IMR-90 (cell line): ENCODE measurements at regions not wholly inside any gene's neighbourhood (a gene's known extent, or its start where the extent isn't known, plus 50 kb on each side); places are given as distances from the start of the nearest gene placed in this dataset.

ENCODE experiments used
- ATAC-seq: fragments of 200-7000 bp; cut with Tn5 transposase; 2 replicates; pipeline ENCODE4 v1.9.1; 2020; ENCODE audit warnings: low read depth, mild to moderate bottlenecking, moderate library complexity
- BruUV-seq: library from RNA; stranded (reverse); fragments of 400-500 nt; replicated peaks from 2 replicates; lab custom pipeline; 2021; lab: Mats Ljungman, UMichigan
- CTCF ChIA-PET: fragments of 300-600 bp; formaldehyde crosslinking; extraction: SDS; loops from one replicate; lab custom pipeline; 2021; ENCODE audit warnings: antibody characterized with exemption; lab: Yijun Ruan, JAX
- POLR2A ChIA-PET: fragments of 300-600 bp; sonication (Branson Sonifier 250); formaldehyde crosslinking; loops from one replicate; lab custom pipeline; 2022; ENCODE audit warnings: antibody characterized with exemption; ENCODE audit not compliant: unreplicated experiment; lab: Charles Lee
- DNase-seq: peaks from one replicate; pipeline ENCODE4 v3.0.0; 2013
- H2AFZ ChIP-seq: replicated peaks from 2 replicates; pipeline ENCODE3; 2013; ENCODE audit warnings: low read length, mild to moderate bottlenecking; ENCODE audit not compliant: poor library complexity
- H2AK5ac ChIP-seq: 2 replicates; pipeline ENCODE4 v1.6.1; 2013; ENCODE audit warnings: low read depth, low read length, inconsistent platforms
- H2AK9ac ChIP-seq: replicated peaks from 2 replicates; pipeline ENCODE3; 2013; ENCODE audit warnings: mild to moderate bottlenecking, low read depth, low read length, moderate library complexity; ENCODE audit not compliant: poor library complexity
- H2BK120ac ChIP-seq: 2 replicates; pipeline ENCODE4 v1.6.1; 2013; ENCODE audit warnings: low read depth, low read length, inconsistent platforms
- H2BK15ac ChIP-seq: 3 replicates; pipeline ENCODE4 v1.6.1; 2013; ENCODE audit warnings: low read depth, low read length, inconsistent platforms
- H2BK20ac ChIP-seq: 2 replicates; pipeline ENCODE4 v1.6.1; 2013; ENCODE audit warnings: low read depth, mild to moderate bottlenecking, inconsistent platforms, low read length, moderate library complexity
- H2BK5ac ChIP-seq: 2 replicates; pipeline ENCODE4 v1.6.1; 2013; ENCODE audit warnings: mild to moderate bottlenecking, low read depth, low read length, inconsistent platforms; ENCODE audit not compliant: poor library complexity, severe bottlenecking
- H3K14ac ChIP-seq: replicated peaks from 2 replicates; pipeline ENCODE4 v1.6.1; 2013; ENCODE audit warnings: low read depth, low read length, inconsistent platforms
- H3K18ac ChIP-seq: 2 replicates; pipeline ENCODE4 v1.6.1; 2013; ENCODE audit warnings: low read depth, low read length, control low read depth
- H3K23ac ChIP-seq: 2 replicates; pipeline ENCODE4 v1.6.1; 2013; ENCODE audit warnings: low read depth, low read length, inconsistent platforms
- H3K27ac ChIP-seq: 2 replicates; pipeline ENCODE4 v1.5.1; 2013; ENCODE audit warnings: mild to moderate bottlenecking, control low read depth, low read length; ENCODE audit not compliant: insufficient read depth
- H3K27me3 ChIP-seq: 2 replicates; pipeline ENCODE4 v1.6.1; 2013; ENCODE audit warnings: low read length; ENCODE audit not compliant: control insufficient read depth, insufficient read depth
- H3K36me3 ChIP-seq: 2 replicates; pipeline ENCODE4 v1.6.1; 2013; ENCODE audit warnings: low read length, mixed read lengths; ENCODE audit not compliant: control insufficient read depth, insufficient read depth
- H3K4ac ChIP-seq: 2 replicates; pipeline ENCODE4 v1.6.1; 2013; ENCODE audit warnings: low read depth, low read length, inconsistent platforms
- H3K4me1 ChIP-seq: 2 replicates; pipeline ENCODE4 v1.6.1; 2013; ENCODE audit warnings: low read length, mixed read lengths; ENCODE audit not compliant: control insufficient read depth, insufficient read depth
- H3K4me2 ChIP-seq: 2 replicates; pipeline ENCODE4 v1.6.1; 2013; ENCODE audit warnings: low read depth, mild to moderate bottlenecking, control low read depth, low read length, moderate library complexity
- H3K4me3 ChIP-seq: 2 replicates; pipeline ENCODE4 v1.5.1; 2013; ENCODE audit warnings: low read depth, mild to moderate bottlenecking, control low read depth, low read length, moderate library complexity; ENCODE audit not compliant: insufficient read depth
- H3K56ac ChIP-seq: 2 replicates; pipeline ENCODE4 v1.6.1; 2013; ENCODE audit warnings: low read length, inconsistent platforms; ENCODE audit not compliant: insufficient read depth; ENCODE audit errors: extremely low read depth
- H3K79me1 ChIP-seq, 2 experiments: 2 replicates each; pipeline ENCODE4 v1.6.1; 2013; ENCODE audit warnings: low read length in 2 of 2, inconsistent platforms in 1 of 2, low read depth in 1 of 2
- H3K9ac ChIP-seq: 2 replicates; pipeline ENCODE4 v1.6.1; 2013; ENCODE audit warnings: low read depth, low read length, control low read depth
- H3K9me1 ChIP-seq: 2 replicates; pipeline ENCODE4 v1.6.1; 2013; ENCODE audit warnings: low read length, inconsistent platforms; ENCODE audit not compliant: insufficient read depth
- H3K9me3 ChIP-seq: 2 replicates; pipeline ENCODE4 v1.6.1; 2013; ENCODE audit warnings: low read length; ENCODE audit not compliant: control insufficient read depth, insufficient read depth
- H4K20me1 ChIP-seq: 2 replicates; pipeline ENCODE4 v1.6.1; 2013; ENCODE audit warnings: low read length, inconsistent platforms; ENCODE audit not compliant: insufficient read depth
- H4K5ac ChIP-seq: 2 replicates; pipeline ENCODE4 v1.6.1; 2013; ENCODE audit warnings: mild to moderate bottlenecking, low read depth, low read length, control low read depth
- H4K8ac ChIP-seq, 2 experiments: 2 replicates each; pipeline ENCODE4 v1.6.1; 2013; ENCODE audit warnings: low read depth in 2 of 2, low read length in 2 of 2, control low read depth in 1 of 2, inconsistent platforms in 1 of 2
- H4K91ac ChIP-seq: 2 replicates; pipeline ENCODE4 v1.6.1; 2013; ENCODE audit warnings: low read depth, low read length, inconsistent platforms; ENCODE audit not compliant: insufficient read depth
- BHLHE40 ChIP-seq: fragments of 150-350 bp; IDR thresholded peaks from 2 replicates; pipeline ENCODE4 v1.6.1; 2016; ENCODE audit warnings: mild to moderate bottlenecking, low read depth, low read length
- CEBPB ChIP-seq: IDR thresholded peaks from 2 replicates; pipeline ENCODE4 v1.6.1; 2012; ENCODE audit warnings: low read depth, low read length, improper control_type of control experiment
- CHD1 ChIP-seq: IDR thresholded peaks from 2 replicates; pipeline ENCODE4 v1.6.1; 2012; ENCODE audit warnings: low read depth, low read length, improper control_type of control experiment
- FOS ChIP-seq: fragments of 150-350 bp; IDR thresholded peaks from 2 replicates; pipeline ENCODE4 v1.6.1; 2016; ENCODE audit warnings: low read depth, low read length
- MAFK ChIP-seq: IDR thresholded peaks from 2 replicates; pipeline ENCODE4 v1.6.1; 2012; ENCODE audit warnings: low read depth, low read length, improper control_type of control experiment
- MAZ ChIP-seq: IDR thresholded peaks from 2 replicates; pipeline ENCODE4 v1.6.1; 2012; ENCODE audit warnings: low read depth, mild to moderate bottlenecking, low read length, improper control_type of control experiment, moderate library complexity, borderline replicate concordance
- MXI1 ChIP-seq: IDR thresholded peaks from 2 replicates; pipeline ENCODE4 v1.6.1; 2012; ENCODE audit warnings: low read depth, mild to moderate bottlenecking, low read length, moderate library complexity, borderline replicate concordance
- NFE2L2 ChIP-seq: fragments of 150-350 bp; IDR thresholded peaks from 2 replicates; pipeline ENCODE4 v1.6.1; 2016; ENCODE audit warnings: low read depth, mild to moderate bottlenecking, low read length
- POLR2A ChIP-seq: IDR thresholded peaks from 2 replicates; pipeline ENCODE4 v1.6.1; 2012; ENCODE audit warnings: mild to moderate bottlenecking, low read depth, low read length
- RAD21 ChIP-seq: IDR thresholded peaks from 2 replicates; pipeline ENCODE4 v1.6.1; 2012; ENCODE audit warnings: low read length, improper control_type of control experiment
- RCOR1 ChIP-seq: IDR thresholded peaks from 2 replicates; pipeline ENCODE4 v1.6.1; 2012; ENCODE audit warnings: mild to moderate bottlenecking, low read length, improper control_type of control experiment; ENCODE audit not compliant: insufficient replicate concordance
- RFX5 ChIP-seq: IDR thresholded peaks from 2 replicates; pipeline ENCODE4 v1.8.0; 2012; ENCODE audit warnings: low read depth, mild to moderate bottlenecking, low read length, moderate library complexity
- SMC3 ChIP-seq: fragments of 150-350 bp; IDR thresholded peaks from 2 replicates; pipeline ENCODE4 v1.6.1; 2016; ENCODE audit warnings: low read depth, mild to moderate bottlenecking, antibody characterized with exemption, low read length, moderate library complexity
- WGBS, 2 experiments: methylation state at CpG; one replicate each; pipeline versions ENCODE4 v1.1.5 to v1.1.7; 2013; ENCODE audit warnings: missing lambda C conversion rate in 2 of 2; ENCODE audit not compliant: insufficient read length in 1 of 2; ENCODE audit errors: extremely low coverage in 2 of 2; 5-methylcytosine and 5-hydroxymethylcytosine counted together
- dilution Hi-C: fragments of 300-500 bp; cut with HindIII; formaldehyde crosslinking; loops from one replicate; pipeline ENCODE4 v1.14.3; 2018; ENCODE audit warnings: low sequenced_read_pairs; ENCODE audit not compliant: unreplicated experiment
- in situ Hi-C: fragments of 300-500 bp; cut with MboI; formaldehyde crosslinking; loops from 3 replicates; pipeline ENCODE4 v1.14.3; 2019; ENCODE audit warnings: low sequenced_read_pairs, inconsistent platforms, mixed read lengths
- intact Hi-C: fragments of 100-400 bp; cut with micrococcal nuclease; formaldehyde crosslinking; loops from 2 replicates; pipeline ENCODE4 v1.10.0; 2022
- TF ChIP-seq, protein P1 (sequence below): fragments of 150-350 bp; IDR thresholded peaks from 2 replicates; pipeline ENCODE4 v1.6.1; 2017; ENCODE audit warnings: mild to moderate bottlenecking, antibody characterized with exemption, low read length, low read depth
- TF ChIP-seq, protein P2 (sequence below): conservative IDR thresholded peaks from 2 replicates; pipeline ENCODE4 v1.5.1; 2012; ENCODE audit warnings: mild to moderate bottlenecking, low read depth, low read length, improper control_type of control experiment
- TF ChIP-seq, protein P3 (sequence below): fragments of 150-350 bp; IDR thresholded peaks from 2 replicates; pipeline ENCODE4 v1.6.1; 2016; ENCODE audit warnings: low read depth, mild to moderate bottlenecking, low read length, moderate library complexity, borderline replicate concordance

DNA sequence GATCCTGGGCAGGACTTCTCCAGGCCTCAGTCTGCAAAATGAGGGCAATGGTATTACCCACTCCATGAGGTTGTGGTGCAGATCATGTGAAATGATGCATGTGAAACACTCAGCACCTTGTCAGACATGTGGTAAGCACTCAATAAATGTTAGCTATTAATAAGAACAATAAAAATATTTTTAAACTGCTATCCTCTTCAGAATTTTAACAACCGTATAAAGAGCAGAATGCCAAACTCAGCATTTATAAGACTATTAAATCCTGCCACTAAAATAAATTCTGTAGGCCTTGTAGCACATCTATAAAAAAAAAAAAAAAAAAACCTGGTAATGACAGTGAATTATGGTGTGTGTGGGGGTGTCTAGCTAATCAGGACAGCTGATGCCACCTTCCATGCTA lies 213.9 kb upstream of the UMPS start:
- no peak overlapping the region for H2AK5ac ChIP-seq
- no peaks in the 10 kb centered on the region for H4K20me1 ChIP-seq
- no peak overlapping the region for H3K4ac ChIP-seq
- ATAC-seq (no peak), DNase-seq (no peak)
- no peak overlapping the region for H3K56ac ChIP-seq
- no peak overlapping the region for H2BK120ac ChIP-seq
- no peak overlapping the region for H2AFZ ChIP-seq
- peaks cover 3% of the 10 kb centered on the region for H3K27me3 ChIP-seq
- no CpG with 5 or more reads among the region's 1 CpG for WGBS, 2 experiments
- H3K14ac ChIP-seq = no peak overlapping the region
- H4K91ac ChIP-seq = no peak overlapping the region
- H2BK15ac ChIP-seq = no peak overlapping the region
- H3K79me1 ChIP-seq = no peaks in the 10 kb centered on the region
- no peak overlapping the region for H4K8ac ChIP-seq
- H2BK20ac ChIP-seq = no peak overlapping the region
- in situ Hi-C loops (no loop called here), intact Hi-C loops (no loop called here), dilution Hi-C loops (no loop called here)
- no peak overlapping the region for H3K9ac ChIP-seq
- no peak overlapping the region for H3K4me3 ChIP-seq
- no peak overlapping the region for H3K23ac ChIP-seq
- TF ChIP-seq, protein P1, sequence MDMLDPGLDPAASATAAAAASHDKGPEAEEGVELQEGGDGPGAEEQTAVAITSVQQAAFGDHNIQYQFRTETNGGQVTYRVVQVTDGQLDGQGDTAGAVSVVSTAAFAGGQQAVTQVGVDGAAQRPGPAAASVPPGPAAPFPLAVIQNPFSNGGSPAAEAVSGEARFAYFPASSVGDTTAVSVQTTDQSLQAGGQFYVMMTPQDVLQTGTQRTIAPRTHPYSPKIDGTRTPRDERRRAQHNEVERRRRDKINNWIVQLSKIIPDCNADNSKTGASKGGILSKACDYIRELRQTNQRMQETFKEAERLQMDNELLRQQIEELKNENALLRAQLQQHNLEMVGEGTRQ = no peak
- TF ChIP-seq FOS = no peak
- TF ChIP-seq, protein P2, sequence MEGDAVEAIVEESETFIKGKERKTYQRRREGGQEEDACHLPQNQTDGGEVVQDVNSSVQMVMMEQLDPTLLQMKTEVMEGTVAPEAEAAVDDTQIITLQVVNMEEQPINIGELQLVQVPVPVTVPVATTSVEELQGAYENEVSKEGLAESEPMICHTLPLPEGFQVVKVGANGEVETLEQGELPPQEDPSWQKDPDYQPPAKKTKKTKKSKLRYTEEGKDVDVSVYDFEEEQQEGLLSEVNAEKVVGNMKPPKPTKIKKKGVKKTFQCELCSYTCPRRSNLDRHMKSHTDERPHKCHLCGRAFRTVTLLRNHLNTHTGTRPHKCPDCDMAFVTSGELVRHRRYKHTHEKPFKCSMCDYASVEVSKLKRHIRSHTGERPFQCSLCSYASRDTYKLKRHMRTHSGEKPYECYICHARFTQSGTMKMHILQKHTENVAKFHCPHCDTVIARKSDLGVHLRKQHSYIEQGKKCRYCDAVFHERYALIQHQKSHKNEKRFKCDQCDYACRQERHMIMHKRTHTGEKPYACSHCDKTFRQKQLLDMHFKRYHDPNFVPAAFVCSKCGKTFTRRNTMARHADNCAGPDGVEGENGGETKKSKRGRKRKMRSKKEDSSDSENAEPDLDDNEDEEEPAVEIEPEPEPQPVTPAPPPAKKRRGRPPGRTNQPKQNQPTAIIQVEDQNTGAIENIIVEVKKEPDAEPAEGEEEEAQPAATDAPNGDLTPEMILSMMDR = no peak
- no peak for TF ChIP-seq CHD1
- TF ChIP-seq POLR2A = no peak
- TF ChIP-seq MXI1 = no peak
- TF ChIP-seq RAD21 = no peak
- no peak for TF ChIP-seq CEBPB
- TF ChIP-seq, protein P3, sequence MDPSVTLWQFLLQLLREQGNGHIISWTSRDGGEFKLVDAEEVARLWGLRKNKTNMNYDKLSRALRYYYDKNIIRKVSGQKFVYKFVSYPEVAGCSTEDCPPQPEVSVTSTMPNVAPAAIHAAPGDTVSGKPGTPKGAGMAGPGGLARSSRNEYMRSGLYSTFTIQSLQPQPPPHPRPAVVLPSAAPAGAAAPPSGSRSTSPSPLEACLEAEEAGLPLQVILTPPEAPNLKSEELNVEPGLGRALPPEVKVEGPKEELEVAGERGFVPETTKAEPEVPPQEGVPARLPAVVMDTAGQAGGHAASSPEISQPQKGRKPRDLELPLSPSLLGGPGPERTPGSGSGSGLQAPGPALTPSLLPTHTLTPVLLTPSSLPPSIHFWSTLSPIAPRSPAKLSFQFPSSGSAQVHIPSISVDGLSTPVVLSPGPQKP = no peak
- TF ChIP-seq RFX5 = no peak
- no peak for TF ChIP-seq BHLHE40
- no peak for TF ChIP-seq RCOR1
- TF ChIP-seq SMC3 = no peak
- TF ChIP-seq MAZ = no peak
- TF ChIP-seq MAFK = no peak
- TF ChIP-seq NFE2L2 = no peak
- H3K9me1 ChIP-seq = no peaks in the 10 kb centered on the region
- H3K36me3 ChIP-seq = no peaks in the 10 kb centered on the region
- ChIA-PET CTCF (interaction anchor here (2.0 kb wide), 1 partner anchor 43 kb away, joined by 5 read pairs; no protein-coding TSS in a partner anchor), POLR2A (no interaction called here)
- no peak overlapping the region for H3K18ac ChIP-seq
- no peak overlapping the region for H4K5ac ChIP-seq
- H3K4me2 ChIP-seq = no peak overlapping the region
- no peak overlapping the region for H2AK9ac ChIP-seq
- H3K27ac ChIP-seq = no peak overlapping the region
- H3K4me1 ChIP-seq = peaks cover 5% of the 10 kb centered on the region
- H2BK5ac ChIP-seq = no peak overlapping the region
- H3K9me3 ChIP-seq = no peaks in the 10 kb centered on the region
- no TSS peak for BruUV-seq
